ENCODE measurements at regions not wholly inside any gene's neighbourhood (a gene's known extent, or its start where the extent isn't known, plus 50 kb on each side); places are given as distances from the start of the nearest gene placed in this dataset.
A peak's percentile ranks its signal among the peaks of the same experiment; 100 is the strongest.
"Not testable (repeated sequence)": the region's sequence is repeated elsewhere in the genome, so short reads cannot be mapped to it uniquely, and the experiment has no call there.

DNA sequence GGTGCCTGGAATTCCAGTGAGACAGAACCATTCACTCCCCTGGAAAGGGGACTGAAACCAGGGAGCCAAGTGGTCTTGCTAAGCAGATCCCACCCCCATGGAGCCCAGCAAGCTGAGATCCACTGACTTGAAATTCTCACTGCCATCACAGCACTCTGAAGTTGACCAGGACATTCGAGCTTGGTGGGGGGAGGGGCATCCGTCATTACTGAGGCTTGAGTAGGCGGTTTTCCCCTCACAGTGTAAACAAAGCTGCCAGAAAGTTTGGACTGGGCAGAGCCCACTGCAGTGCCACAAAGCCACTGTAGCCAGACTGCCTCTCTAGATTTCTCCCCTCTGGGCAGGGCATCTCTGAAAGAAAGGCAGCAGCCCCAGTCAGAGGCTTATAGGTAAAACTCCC is 623.9 kb upstream of the CCDC179 start:
- DNase-seq (ENCODE audit: low read depth): not testable (repeated sequence)

DNA sequence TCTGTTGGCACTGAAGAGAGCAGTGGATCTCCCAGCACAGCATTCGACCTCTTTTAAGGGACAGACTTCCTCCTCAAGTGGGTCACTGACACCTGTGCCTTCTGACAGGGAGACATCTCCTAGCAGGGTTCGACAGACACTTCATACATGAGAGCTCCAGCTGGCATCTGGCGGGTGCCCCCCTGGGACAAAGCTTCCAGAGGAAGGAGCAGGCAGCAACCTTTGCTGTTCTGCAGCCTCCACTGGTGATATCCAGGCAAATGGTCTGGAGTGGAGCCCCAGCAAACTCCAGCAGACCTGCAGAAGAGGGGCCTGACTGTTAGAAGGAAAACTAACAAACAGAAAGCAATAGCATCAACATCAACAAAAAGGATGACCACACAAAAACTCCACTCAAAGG is 624.3 kb upstream of the CCDC179 start:
- DNase-seq (ENCODE audit: low read depth): not testable (repeated sequence)

GRCh38 chr11:23490557-23491235 is 630.4 kb upstream of the CCDC179 start:
- no peak for DNase-seq (ENCODE audit: low read depth)

DNA sequence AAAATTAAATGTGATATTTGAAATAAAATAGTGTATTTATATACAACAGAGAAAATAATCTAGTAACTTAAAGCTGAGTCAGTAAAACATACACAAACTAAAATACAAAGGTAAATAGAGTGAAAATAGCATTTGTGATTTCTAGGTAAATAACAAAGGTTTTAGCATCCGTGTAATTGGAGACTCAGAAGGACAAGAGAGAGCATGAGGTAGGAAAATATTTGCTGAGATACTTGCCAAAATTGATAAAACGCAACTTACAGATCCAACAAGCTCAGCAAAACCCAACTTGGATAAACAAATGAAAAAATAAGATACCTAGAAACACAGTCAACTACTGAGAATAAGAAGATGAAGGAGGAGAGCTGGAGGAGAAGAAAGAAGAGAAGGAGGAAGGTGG is 634.7 kb upstream of the CCDC179 start:
- no peak for DNase-seq (ENCODE audit: low read depth)

DNA sequence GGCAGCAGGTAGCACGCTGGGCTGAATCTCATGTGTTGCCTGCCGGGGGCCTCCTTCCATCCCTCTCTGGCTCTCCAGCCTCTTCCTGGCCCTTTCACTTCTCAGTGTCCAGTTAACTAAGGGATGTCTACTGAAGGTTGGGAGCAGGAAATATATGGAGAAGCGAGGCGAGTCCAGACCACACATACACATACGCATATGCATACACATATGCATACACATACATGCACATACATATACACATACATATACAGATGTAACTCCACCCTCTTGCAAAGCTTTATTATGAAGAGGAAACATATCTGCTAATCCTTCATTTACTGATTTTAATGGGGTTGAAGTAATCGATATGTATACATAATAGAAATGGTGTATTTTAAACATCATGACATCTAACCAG is 636.1 kb upstream of the CCDC179 start:
- no peak for DNase-seq (ENCODE audit: low read depth)

- DNase-seq (ENCODE audit: low read depth): no peak
These were observed 636.8 kb upstream of the CCDC179 start for GRCh38 chr11:23497040-23497439.

DNA sequence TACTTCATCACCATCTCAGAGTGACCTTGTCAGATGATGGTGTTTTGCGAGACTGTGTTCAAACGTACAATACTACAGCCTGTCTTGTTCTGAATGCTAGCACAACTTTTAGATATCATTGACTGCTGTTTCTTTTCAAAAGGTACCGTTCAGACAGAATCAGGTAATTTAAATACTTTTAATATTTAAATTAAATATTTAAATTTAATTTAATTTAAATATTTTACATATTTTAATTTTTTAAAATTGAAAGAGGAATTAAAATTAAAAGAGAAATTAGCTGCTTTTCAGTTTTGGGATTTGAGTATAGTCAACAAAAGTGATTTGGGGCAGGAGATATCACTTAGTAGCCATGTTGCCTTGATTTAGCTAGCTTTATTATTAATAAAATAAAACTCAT is 642.1 kb upstream of the CCDC179 start:
- DNase-seq (ENCODE audit: low read depth): no peak

DNA sequence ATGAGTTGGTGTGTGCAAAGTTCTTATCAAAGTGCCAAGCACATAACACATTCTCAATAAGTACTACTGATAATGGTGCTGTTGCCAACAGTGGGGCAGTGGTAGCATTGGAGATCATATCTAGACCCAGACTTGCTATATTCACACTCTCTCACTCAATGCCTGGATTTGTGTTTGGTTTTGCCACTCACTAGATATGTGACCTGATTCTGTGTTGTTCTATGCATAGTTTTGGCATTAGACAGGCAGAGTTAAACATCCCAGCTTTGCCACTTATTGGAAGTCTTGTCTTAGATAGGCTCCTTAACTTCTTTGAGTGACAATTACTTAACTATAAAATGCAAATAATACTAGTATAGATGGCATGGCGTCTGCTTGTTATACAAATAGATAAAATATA is 642.6 kb upstream of the CCDC179 start:
- peak; percentile 1 for DNase-seq (ENCODE audit: low read depth)

DNA sequence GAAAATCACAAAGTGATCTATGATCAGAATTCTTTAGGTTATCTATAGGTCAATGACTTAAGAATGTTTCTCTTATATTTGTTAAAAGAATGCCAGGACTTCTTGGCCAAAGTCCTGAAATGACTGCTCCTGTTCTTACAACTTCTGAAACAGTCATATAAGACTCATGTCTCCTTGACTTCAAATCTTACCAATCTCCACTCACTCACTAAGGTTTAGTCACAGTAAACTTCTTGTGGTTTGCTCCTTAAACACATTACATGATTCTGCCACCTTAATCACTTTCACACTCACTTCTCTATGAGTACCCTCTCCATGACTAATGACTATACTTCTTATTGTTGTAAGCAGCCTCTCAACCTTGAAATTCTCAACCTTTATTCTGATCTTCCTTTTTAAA is 648.7 kb upstream of the CCDC179 start:
- DNase-seq (ENCODE audit: low read depth): peak; percentile 2

- DNase-seq (ENCODE audit: low read depth): no peak
These were observed 649.5 kb upstream of the CCDC179 start for GRCh38 chr11:23509821-23510220.

GRCh38 chr11:23519194-23519593 is 658.9 kb upstream of the CCDC179 start:
- no peak for DNase-seq (ENCODE audit: low read depth)

DNA sequence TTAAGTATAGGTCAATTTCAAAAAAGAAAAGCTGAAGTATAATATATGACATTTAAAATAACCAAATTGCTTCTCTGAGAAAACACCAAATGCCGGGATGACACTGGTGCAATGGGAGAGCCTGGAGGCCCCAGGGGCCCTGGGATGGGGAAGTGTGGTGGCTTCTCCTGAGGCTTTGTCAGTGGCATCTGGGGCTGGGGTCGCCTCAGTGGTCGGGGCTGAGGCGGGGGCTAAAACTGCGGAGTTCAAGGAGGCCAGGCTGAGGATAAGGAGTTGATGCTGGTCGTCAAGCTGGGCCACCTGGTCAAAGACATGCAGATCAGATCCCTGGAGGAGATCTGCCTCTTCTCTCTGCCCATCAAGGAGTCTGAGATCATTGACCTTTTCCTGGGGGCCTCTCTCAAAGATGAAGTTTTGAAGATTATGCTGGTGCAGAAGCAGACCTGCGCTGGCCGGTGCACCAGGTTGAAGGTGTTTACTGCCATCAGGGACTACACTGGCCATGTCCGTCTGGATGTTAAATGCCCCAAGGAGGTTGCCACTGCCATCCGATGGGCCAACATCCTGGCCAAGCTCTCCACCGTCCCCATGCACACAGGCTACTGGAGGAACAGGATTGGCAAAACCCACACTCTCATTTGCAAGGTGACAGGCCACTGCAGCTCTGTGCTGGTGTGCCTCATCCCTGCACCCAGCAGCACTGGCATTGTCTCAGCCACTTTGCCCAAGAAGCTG is 660.1 kb upstream of the CCDC179 start:
- no peak for DNase-seq (ENCODE audit: low read depth)

DNA sequence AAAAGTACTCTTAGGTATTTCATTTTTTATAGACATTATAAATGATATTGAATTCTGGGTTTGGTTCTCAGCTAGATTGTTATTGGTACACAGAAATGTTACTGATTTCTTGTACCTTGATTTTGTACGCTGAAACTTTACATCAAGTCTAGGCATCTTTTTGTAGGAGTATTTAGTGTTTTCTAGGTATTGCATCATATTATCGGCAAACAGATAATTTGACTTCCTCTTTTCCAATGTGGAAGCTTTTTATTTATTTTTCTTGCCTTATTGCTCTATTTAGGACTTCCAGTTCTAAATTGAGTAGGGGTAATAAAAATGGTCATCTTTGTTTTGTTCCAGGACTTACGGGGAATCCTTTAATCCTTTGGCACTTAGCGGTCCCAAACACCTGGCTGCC is 676.6 kb upstream of the CCDC179 start:
- no peak for DNase-seq (ENCODE audit: low read depth)

GRCh38 chr11:23539556-23539955 is 679.3 kb upstream of the CCDC179 start:
- peak; percentile 11 for DNase-seq (ENCODE audit: low read depth)

GRCh38 chr11:23540101-23540561 is 679.9 kb upstream of the CCDC179 start:
- peak; percentile 61 for DNase-seq (ENCODE audit: low read depth)

- DNase-seq (ENCODE audit: low read depth): no peak
These were observed 681.9 kb upstream of the CCDC179 start for GRCh38 chr11:23542189-23542588.

- no peak for DNase-seq (ENCODE audit: low read depth)
These were observed 682.5 kb upstream of the CCDC179 start for GRCh38 chr11:23542816-23543215.

DNA sequence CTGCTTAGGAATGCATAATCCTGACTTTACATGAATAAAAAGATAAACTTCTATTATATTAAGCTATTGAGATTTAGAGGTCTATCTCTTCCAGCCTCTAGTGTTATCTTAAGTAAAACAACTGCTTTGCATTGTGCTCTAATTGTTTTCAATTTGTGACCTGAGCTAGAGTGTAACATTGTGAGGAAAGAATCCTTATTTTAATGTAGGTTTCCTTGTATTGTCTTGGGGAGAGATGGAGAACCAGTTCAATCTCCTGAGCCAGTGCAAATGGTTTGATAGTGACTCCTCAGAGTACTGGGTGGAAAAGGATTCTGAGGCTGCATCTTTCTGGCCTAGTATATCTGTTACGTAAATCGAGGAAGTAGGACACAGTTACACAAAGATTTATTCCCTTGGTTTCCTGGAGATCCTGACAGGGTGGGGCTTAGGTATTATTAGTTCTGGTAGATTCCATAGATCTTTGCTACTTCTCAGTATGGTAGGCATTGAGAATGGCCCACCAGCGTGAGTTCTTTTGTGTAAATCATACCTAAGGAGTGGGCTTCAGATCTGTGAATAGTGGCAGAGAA is 683.5 kb upstream of the CCDC179 start:
- no peak for DNase-seq (ENCODE audit: low read depth)

DNA sequence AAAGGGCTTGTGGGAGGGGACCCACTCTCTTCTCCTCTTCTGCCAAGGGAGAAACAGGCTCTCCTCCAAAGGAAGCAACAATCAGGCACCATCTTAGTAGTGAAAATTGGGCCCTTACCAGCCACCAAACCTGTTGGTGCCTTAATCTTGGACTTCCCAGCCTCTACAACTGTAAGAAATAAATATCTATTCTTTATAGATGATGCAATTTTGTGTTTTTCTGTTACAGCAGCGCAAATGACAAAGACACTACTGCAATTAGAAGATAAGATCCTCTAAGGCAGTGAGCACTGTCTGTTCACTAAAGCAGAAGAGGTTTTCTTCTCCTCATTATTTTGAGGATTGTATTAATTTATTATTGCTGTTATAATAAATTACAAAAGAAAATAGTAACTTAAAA is 691.4 kb upstream of the CCDC179 start:
- no peak for DNase-seq (ENCODE audit: low read depth)

- DNase-seq (ENCODE audit: low read depth): no peak
These were observed 693.7 kb upstream of the CCDC179 start for GRCh38 chr11:23554002-23554401.

- DNase-seq (ENCODE audit: low read depth): peak; percentile 82
These were observed 694.8 kb upstream of the CCDC179 start for GRCh38 chr11:23555085-23555484.

DNA sequence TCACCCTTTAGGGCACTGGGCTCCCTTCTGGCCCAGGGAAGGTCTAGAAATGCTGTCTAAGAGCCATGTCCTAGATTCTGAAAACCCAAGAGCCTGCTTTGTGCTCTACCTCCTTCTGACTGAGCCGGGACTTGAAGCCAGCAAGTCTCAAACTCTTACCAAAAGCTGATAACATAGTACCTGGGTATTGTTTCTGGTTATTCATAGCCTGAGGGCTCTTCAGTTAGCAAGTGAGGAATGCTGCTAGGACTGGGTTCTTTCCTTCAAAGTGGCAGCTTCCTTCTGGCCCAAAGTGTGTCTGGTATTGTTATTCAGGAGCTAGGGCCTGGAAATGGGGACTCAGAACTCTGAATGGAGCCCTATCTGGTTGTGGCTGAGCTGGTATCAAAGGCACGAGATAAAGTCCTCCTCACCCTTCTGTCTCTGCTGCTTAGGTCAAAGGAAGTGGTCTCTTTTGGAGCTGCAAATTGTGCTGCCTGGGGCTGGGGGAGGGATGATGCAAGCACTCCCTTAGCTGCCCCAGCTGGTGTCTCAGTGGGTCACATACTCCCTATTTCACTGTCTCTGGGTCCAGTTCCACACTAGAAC is 696.0 kb upstream of the CCDC179 start:
- no peak for DNase-seq (ENCODE audit: low read depth)

DNA sequence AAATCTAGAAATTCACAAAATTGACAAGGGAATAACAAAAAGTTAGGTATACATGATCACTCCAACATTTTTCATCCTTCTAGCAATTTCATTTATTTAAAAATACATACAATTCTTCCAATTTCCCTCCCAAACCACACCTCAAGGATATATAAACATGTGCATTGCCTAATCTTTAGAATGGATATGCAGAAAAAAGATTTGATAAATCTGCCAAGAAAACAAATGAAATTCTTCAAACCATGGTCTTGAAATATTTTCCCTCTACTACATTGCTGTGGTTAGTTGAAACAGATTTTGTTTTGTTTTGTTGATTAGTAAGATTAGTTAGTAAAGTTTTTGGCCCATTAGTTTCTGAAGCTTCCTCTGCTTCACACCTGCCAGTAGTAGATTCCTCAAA is 703.3 kb upstream of the CCDC179 start:
- no peak for DNase-seq (ENCODE audit: low read depth)

Measured in EH (cell line).